Mesenchymal stem cell (in vitro differentiated cells and primary cell): ENCODE measurements at regions not wholly inside any gene's neighbourhood (a gene's known extent, or its start where the extent isn't known, plus 50 kb on each side); places are given as distances from the start of the nearest gene placed in this dataset.
A peak's percentile ranks its signal among the peaks of the same experiment; 100 is the strongest.

Source experiments
- DNase-seq: peaks from one replicate; pipeline ENCODE4 v3.0.0-alpha.2; 2013
- H2AFZ ChIP-seq: one replicate; pipeline ENCODE4 v1.6.1; 2013; ENCODE audit warnings: low read depth, mild to moderate bottlenecking, control low read depth, inconsistent platforms, low read length, moderate library complexity
- H2AK5ac ChIP-seq: 2 replicates; pipeline ENCODE4 v1.6.1; 2013; ENCODE audit warnings: low read length, moderate library complexity, mild to moderate bottlenecking, inconsistent platforms; ENCODE audit not compliant: severe bottlenecking
- H2BK120ac ChIP-seq: one replicate; pipeline ENCODE4 v1.6.1; 2013; ENCODE audit warnings: low read depth, mild to moderate bottlenecking, inconsistent platforms, low read length, moderate library complexity
- H2BK12ac ChIP-seq, 2 experiments: one replicate each; pipeline ENCODE4 v1.6.1; 2013; ENCODE audit warnings: inconsistent platforms in 2 of 2, low read length in 2 of 2, mild to moderate bottlenecking in 2 of 2, moderate library complexity in 2 of 2, control low read depth in 1 of 2
- H2BK15ac ChIP-seq: one replicate; pipeline ENCODE4 v1.6.1; 2013; ENCODE audit warnings: mild to moderate bottlenecking, low read depth, inconsistent platforms; ENCODE audit not compliant: poor library complexity, severe bottlenecking
- H2BK5ac ChIP-seq: 2 replicates; pipeline ENCODE4 v1.6.1; 2013; ENCODE audit warnings: low read depth, mild to moderate bottlenecking, low read length, control low read depth, inconsistent platforms; ENCODE audit not compliant: poor library complexity, severe bottlenecking
- H3K14ac ChIP-seq, 2 experiments: one replicate each; pipeline ENCODE4 v1.6.1; 2013; ENCODE audit warnings: inconsistent platforms in 2 of 2, low read length in 2 of 2, control low read depth in 1 of 2, mild to moderate bottlenecking in 1 of 2, moderate library complexity in 1 of 2
- H3K18ac ChIP-seq, 2 experiments: one replicate each; pipeline ENCODE4 v1.6.1; 2013; ENCODE audit warnings: inconsistent platforms in 2 of 2, low read length in 2 of 2, control low read depth in 1 of 2, low read depth in 1 of 2, mild to moderate bottlenecking in 1 of 2
- H3K23ac ChIP-seq, 2 experiments: one replicate each; pipeline ENCODE4 v1.6.1; 2013; ENCODE audit warnings: inconsistent platforms in 2 of 2, low read length in 2 of 2, mild to moderate bottlenecking in 2 of 2, moderate library complexity in 2 of 2, control low read depth in 1 of 2
- H3K27ac ChIP-seq: 2 replicates; pipeline ENCODE4 v1.5.1; 2013; ENCODE audit warnings: mild to moderate bottlenecking, moderate library complexity, low read length, control low read depth, inconsistent platforms; ENCODE audit not compliant: poor library complexity, severe bottlenecking
- H3K27me3 ChIP-seq, 2 experiments: 2 replicates each; pipeline versions ENCODE4 v1.6.1 to v1.7.0; 2013; ENCODE audit warnings: low read length in 2 of 2, mild to moderate bottlenecking in 2 of 2, moderate library complexity in 2 of 2, control low read depth in 1 of 2, inconsistent platforms in 1 of 2; ENCODE audit not compliant: control insufficient read depth in 1 of 2, insufficient read depth in 1 of 2
- H3K36me3 ChIP-seq, 2 experiments: 2 replicates each; pipeline versions ENCODE4 v1.6.1 to v1.7.0; 2013; ENCODE audit warnings: low read length in 2 of 2, control low read depth in 1 of 2, inconsistent platforms in 1 of 2, low read depth in 1 of 2, mild to moderate bottlenecking in 1 of 2; ENCODE audit not compliant: insufficient read depth in 2 of 2, control insufficient read depth in 1 of 2
- H3K4ac ChIP-seq, 2 experiments: one replicate each; pipeline ENCODE4 v1.6.1; 2013; ENCODE audit warnings: inconsistent platforms in 2 of 2, low read length in 2 of 2, mild to moderate bottlenecking in 2 of 2, moderate library complexity in 2 of 2, control low read depth in 1 of 2, low read depth in 1 of 2
- H3K4me1 ChIP-seq: 2 replicates; pipeline ENCODE4 v1.6.1; 2013; ENCODE audit warnings: low read depth, low read length, control low read depth; ENCODE audit not compliant: control insufficient read depth, insufficient read depth
- H3K4me2 ChIP-seq: 2 replicates; pipeline ENCODE4 v1.6.1; 2013; ENCODE audit warnings: low read length, mild to moderate bottlenecking, inconsistent platforms; ENCODE audit not compliant: poor library complexity, severe bottlenecking
- H3K4me3 ChIP-seq, 2 experiments: 2 replicates each; pipeline versions ENCODE4 v1.5.1 to v1.7.0; 2013; ENCODE audit warnings: low read length in 2 of 2, mild to moderate bottlenecking in 2 of 2, control low read depth in 1 of 2, low read depth in 1 of 2; ENCODE audit not compliant: insufficient read depth in 1 of 2
- H3K79me1 ChIP-seq: replicated peaks from 2 replicates; pipeline ENCODE4 v1.6.1; 2013; ENCODE audit warnings: mild to moderate bottlenecking, control low read depth, low read length, inconsistent platforms; ENCODE audit not compliant: poor library complexity, severe bottlenecking
- H3K9ac ChIP-seq: 2 replicates; pipeline ENCODE4 v1.7.0; 2013; ENCODE audit warnings: mild to moderate bottlenecking, low read length, moderate library complexity
- H3K9me3 ChIP-seq: 2 replicates; pipeline ENCODE4 v1.7.0; 2013; ENCODE audit warnings: mild to moderate bottlenecking, low read length; ENCODE audit not compliant: control insufficient read depth
- H4K8ac ChIP-seq: one replicate; pipeline ENCODE4 v1.6.1; 2013; ENCODE audit warnings: inconsistent platforms, mild to moderate bottlenecking, low read length, moderate library complexity
- H4K91ac ChIP-seq: one replicate; pipeline ENCODE4 v1.6.1; 2013; ENCODE audit warnings: mild to moderate bottlenecking, low read length, inconsistent platforms
- WGBS: methylation state at CpG from one replicate; pipeline ENCODE4 v1.1.7; 2013; ENCODE audit warnings: mixed read lengths; 5-methylcytosine and 5-hydroxymethylcytosine counted together

DNA sequence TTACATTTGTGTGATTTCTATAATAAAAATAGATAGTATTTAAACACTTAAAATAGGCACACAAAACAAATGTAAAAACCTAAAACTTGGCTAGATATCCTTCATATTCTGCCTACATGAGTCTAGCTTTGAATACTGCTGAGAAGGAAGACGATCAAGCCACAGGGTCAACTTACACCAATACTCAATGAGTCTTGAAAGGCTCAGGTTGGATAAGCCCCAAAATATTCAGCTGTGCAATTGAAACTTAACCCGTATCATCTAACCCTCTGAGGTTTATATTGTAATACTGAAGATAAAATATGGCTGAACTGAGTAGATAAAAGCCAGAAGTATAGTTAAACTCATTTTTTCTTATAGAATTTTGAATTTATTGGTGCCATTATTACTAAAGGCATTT is 313.0 kb upstream of the NRXN1 start:
- no peak overlapping the region for H2BK120ac ChIP-seq
- no peak overlapping the region for H3K27ac ChIP-seq
- H2AFZ ChIP-seq = no peak overlapping the region
- no peaks in the 10 kb centered on the region for H3K9me3 ChIP-seq
- H2AK5ac ChIP-seq = no peak overlapping the region
- DNase-seq = no peak
- H3K4ac ChIP-seq = no peak overlapping the region
- no peak overlapping the region for H3K9ac ChIP-seq
- no peak overlapping the region for H3K4me2 ChIP-seq
- no peak overlapping the region for H3K14ac ChIP-seq
- no peaks in the 10 kb centered on the region for H3K27me3 ChIP-seq
- no peak overlapping the region for H3K18ac ChIP-seq
- no peak overlapping the region for H4K8ac ChIP-seq
- H2BK12ac ChIP-seq = no peak overlapping the region
- no peak overlapping the region for H2BK5ac ChIP-seq
- no peaks in the 10 kb centered on the region for H3K4me1 ChIP-seq
- H3K4me3 ChIP-seq = no peak overlapping the region
- no peak overlapping the region for H4K91ac ChIP-seq
- WGBS = 88% methylated on average over 1 of the region's 2 CpGs
- H3K23ac ChIP-seq = no peak overlapping the region
- H3K36me3 ChIP-seq = no peaks in the 10 kb centered on the region
- H3K79me1 ChIP-seq = no peaks in the 10 kb centered on the region
- H2BK15ac ChIP-seq = no peak overlapping the region

DNA sequence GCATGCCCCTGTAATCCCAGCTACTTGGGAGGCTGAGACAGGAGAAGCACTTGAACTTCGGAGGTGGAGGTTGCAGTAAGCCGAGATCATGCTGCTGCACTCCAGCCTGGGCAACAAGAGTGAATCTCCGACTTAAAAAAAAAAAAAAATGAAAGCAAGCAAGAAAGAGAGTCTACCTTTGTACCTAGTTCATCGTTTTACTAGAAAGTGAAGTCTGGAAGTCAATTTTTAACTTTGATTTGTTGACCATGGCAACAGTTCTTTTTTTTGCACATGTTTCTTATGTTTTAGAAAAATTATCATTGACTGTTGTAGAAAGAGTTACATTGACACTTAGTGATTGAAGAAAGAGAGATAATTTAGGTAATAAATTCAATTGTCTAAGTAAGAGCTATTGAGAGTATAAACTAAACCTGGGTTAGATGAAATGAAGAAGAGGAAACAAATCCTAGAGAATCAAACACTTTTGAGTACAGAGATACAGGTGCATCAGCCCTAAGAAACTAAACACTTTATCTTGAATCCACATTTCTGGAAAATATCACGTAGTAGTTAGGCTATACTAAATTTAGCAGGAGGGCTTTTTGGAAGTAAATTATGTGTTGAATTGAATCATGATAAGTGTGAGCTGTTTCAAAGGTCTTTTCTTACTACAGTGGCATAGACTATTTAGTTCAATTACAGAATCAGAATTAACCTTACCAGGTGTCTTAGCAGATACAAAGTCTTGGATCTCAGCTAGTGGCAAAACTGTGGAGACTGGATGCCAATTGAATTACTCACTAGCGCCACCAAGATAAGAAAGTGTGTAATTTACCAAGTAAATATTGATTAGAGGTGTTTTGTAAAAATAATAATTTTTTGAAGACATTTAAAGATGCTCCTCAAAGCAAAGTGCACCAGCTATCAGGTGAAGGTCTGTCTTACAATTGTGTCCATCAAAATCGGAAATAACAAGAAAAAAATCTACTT is 303.4 kb upstream of the NRXN1 start:
- Histone ChIP-seq H3K4me2 (no peak overlapping the region), H2AFZ (no peak overlapping the region), H3K4me3 (no peak overlapping the region), H2BK12ac (no peak overlapping the region), H3K36me3 (no peaks in the 10 kb centered on the region), H3K4ac (no peak overlapping the region), H3K14ac (no peak overlapping the region), H3K4me1 (no peaks in the 10 kb centered on the region), H4K91ac (no peak overlapping the region), H3K9ac (no peak overlapping the region), H2AK5ac (no peak overlapping the region), H2BK5ac (no peak overlapping the region), H2BK120ac (no peak overlapping the region), H3K18ac (no peak overlapping the region), H3K9me3 (no peaks in the 10 kb centered on the region), H3K23ac (no peak overlapping the region), H3K27ac (no peak overlapping the region), H3K27me3 (no peaks in the 10 kb centered on the region), H4K8ac (no peak overlapping the region), H2BK15ac (no peak overlapping the region), H3K79me1 (no peaks in the 10 kb centered on the region)
- 74% methylated on average over 5 of the region's 7 CpGs for WGBS
- no peak for DNase-seq

DNA sequence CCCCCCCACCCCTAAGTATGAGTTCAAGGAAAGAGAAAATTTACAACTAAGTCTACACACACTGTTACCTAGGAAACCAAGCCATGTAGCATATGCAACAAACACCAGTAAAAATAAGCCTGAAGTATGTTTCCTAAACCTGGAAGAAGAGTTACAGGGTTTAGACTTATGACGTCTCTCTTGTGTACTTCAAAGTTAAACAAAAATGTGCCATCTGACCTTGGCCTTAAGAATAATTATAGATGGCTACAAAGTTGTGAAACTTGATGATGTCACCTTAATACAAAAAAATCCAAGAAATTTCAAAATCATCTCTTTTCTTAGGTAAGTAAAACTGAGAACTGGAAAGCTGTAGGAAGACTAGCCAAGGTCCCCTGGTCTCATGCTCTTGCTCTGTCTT is 297.6 kb upstream of the NRXN1 start:
- no peak overlapping the region for H3K14ac ChIP-seq
- H2BK120ac ChIP-seq = no peak overlapping the region
- H3K9ac ChIP-seq = no peak overlapping the region
- H2BK15ac ChIP-seq = no peak overlapping the region
- no peak overlapping the region for H2AFZ ChIP-seq
- no peak overlapping the region for H3K27ac ChIP-seq
- peaks cover 9% of the 10 kb centered on the region for H3K9me3 ChIP-seq
- no CpG with 5 or more reads among the region's 1 CpG for WGBS
- peak; percentile 73 for DNase-seq
- no peak overlapping the region for H3K4me2 ChIP-seq
- no peaks in the 10 kb centered on the region for H3K27me3 ChIP-seq
- H3K36me3 ChIP-seq = no peaks in the 10 kb centered on the region
- H3K79me1 ChIP-seq = no peaks in the 10 kb centered on the region
- H2BK12ac ChIP-seq = no peak overlapping the region
- H3K4me3 ChIP-seq = no peak overlapping the region
- H4K91ac ChIP-seq = no peak overlapping the region
- no peak overlapping the region for H2BK5ac ChIP-seq
- H3K4ac ChIP-seq = no peak overlapping the region
- no peak overlapping the region for H3K18ac ChIP-seq
- H4K8ac ChIP-seq = no peak overlapping the region
- H3K23ac ChIP-seq = no peak overlapping the region
- no peaks in the 10 kb centered on the region for H3K4me1 ChIP-seq
- H2AK5ac ChIP-seq = no peak overlapping the region

DNA sequence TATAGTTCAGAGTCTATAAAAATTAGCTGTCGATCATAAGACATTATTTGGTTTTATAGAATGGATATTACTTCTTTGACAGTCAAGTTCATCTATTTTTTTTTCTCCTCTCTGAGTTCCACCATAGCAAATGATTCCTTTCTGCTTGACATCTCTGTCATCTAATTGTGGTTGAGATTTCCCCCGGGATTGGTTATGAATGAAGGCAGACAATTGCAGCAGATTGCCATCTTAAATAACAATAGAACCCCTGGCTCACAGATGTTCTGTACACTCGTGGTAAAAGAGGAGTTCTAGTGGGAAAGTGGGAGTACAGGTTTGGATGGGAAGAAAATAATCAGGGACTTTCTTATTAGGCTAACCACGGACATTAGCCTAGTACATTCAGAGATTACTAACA is 292.1 kb upstream of the NRXN1 start:
- Histone ChIP-seq H3K27ac (no peak overlapping the region), H3K9ac (no peak overlapping the region), H3K9me3 (peaks cover 24% of the 10 kb centered on the region)

More for the DNA sequence above, 292.1 kb upstream of the NRXN1 start:
- no peak overlapping the region for H3K23ac ChIP-seq
- no peaks in the 10 kb centered on the region for H3K79me1 ChIP-seq
- H3K4ac ChIP-seq = no peak overlapping the region
- H2BK5ac ChIP-seq = no peak overlapping the region
- H3K4me3 ChIP-seq = no peak overlapping the region
- no peak overlapping the region for H3K18ac ChIP-seq
- no peak overlapping the region for H2BK12ac ChIP-seq
- no peaks in the 10 kb centered on the region for H3K36me3 ChIP-seq
- H3K27me3 ChIP-seq = no peaks in the 10 kb centered on the region
- H3K14ac ChIP-seq = no peak overlapping the region
- no peak overlapping the region for H4K91ac ChIP-seq
- DNase-seq = no peak
- H3K4me1 ChIP-seq = no peaks in the 10 kb centered on the region
- H4K8ac ChIP-seq = no peak overlapping the region
- H2BK15ac ChIP-seq = no peak overlapping the region
- 80% methylated on average over 1 of the region's 4 CpGs for WGBS
- no peak overlapping the region for H2AFZ ChIP-seq
- H3K4me2 ChIP-seq = no peak overlapping the region
- H2BK120ac ChIP-seq = no peak overlapping the region
- no peak overlapping the region for H2AK5ac ChIP-seq
